A549 (cell line): ENCODE measurements at regions not wholly inside any gene's neighbourhood (a gene's known extent, or its start where the extent isn't known, plus 50 kb on each side); places are given as distances from the start of the nearest gene placed in this dataset.

Experiments used
- CTCF ChIP-seq: fragments of >200 bp; sonication (Bioruptor Twin); formaldehyde crosslinking; IDR thresholded peaks from 3 replicates; pipeline ENCODE4 v1.5.1; 2016
- EP300 ChIP-seq, 2 experiments: fragments of >200 bp; sonication (Bioruptor Twin); formaldehyde crosslinking; IDR thresholded peaks; 2 replicates in 1 of 2; 3 replicates in 1 of 2; pipeline ENCODE4 v1.6.1; 2016 to 2017
- PBX3 ChIP-seq: IDR thresholded peaks from 2 replicates; pipeline ENCODE4 v1.6.1; 2012
- POLR2A ChIP-seq: IDR thresholded peaks from 2 replicates; pipeline ENCODE4 v1.6.1; 2012; ENCODE audit warnings: mild to moderate bottlenecking, low read length
- POLR2AphosphoS2 ChIP-seq: conservative IDR thresholded peaks from 2 replicates; pipeline ENCODE4 v1.6.1; 2012; ENCODE audit warnings: low read length, improper control_type of control experiment, inconsistent platforms
- REST ChIP-seq: fragments of 200-600 bp; sonication (generic); IDR thresholded peaks from 2 replicates; pipeline ENCODE4 v1.6.1; 2016; ENCODE audit warnings: antibody characterized with exemption, mild to moderate bottlenecking, moderate library complexity
- ZC3H11A ChIP-seq: fragments of 450-650 bp; IDR thresholded peaks from 2 replicates; pipeline ENCODE4 v1.6.1; 2014; ENCODE audit warnings: antibody characterized with exemption, mild to moderate bottlenecking

- TF ChIP-seq POLR2AphosphoS2 (no peak), POLR2A (no peak), REST (no peak), ZC3H11A (no peak), CTCF (no peak), PBX3 (no peak), EP300 (IDR thresholded peaks at IDR 0.05) (no peak)
Observed at GRCh38 chr2:228689053-228689452, 507.6 kb upstream of the SPHKAP start.
